Tibial artery (tissue), 4 donors: ENCODE measurements at regions not wholly inside any gene's neighbourhood (a gene's known extent, or its start where the extent isn't known, plus 50 kb on each side); places are given as distances from the start of the nearest gene placed in this dataset.

Experiments used
- DNase-seq, 2 donors: peaks; one replicate each; pipeline ENCODE4 v3.0.0-alpha.2; 2019
- H3K27ac ChIP-seq, 2 donors: fragments of 200-600 bp; sonication (generic) in 1 of 2; 1 replicate in 1 of 2; 2 replicates in 1 of 2; pipeline ENCODE4 v1.5.1; 2018 to 2019; ENCODE audit warnings: mild to moderate bottlenecking in 1 of 2
- H3K27me3 ChIP-seq, 2 donors: fragments of 200-600 bp; sonication (generic) in 1 of 2; one replicate each; pipeline versions ENCODE4 v1.5.1 to v1.6.0; 2016 to 2019
- H3K36me3 ChIP-seq, 3 donors: fragments of 200-600 bp; sonication (generic) in 2 of 3; one replicate each; pipeline ENCODE4 v1.5.1; 2016 to 2019; ENCODE audit warnings: mild to moderate bottlenecking in 2 of 3
- H3K4me1 ChIP-seq, 4 donors: fragments of 200-600 bp; sonication (generic) in 2 of 4; 1 replicate in 3 of 4; 2 replicates in 1 of 4; pipeline ENCODE4 v1.5.1; 2016 to 2019
- H3K4me3 ChIP-seq, 2 donors: fragments of 200-600 bp; sonication (generic) in 1 of 2; 1 replicate in 1 of 2; 2 replicates in 1 of 2; pipeline ENCODE4 v1.5.1; 2018 to 2019; ENCODE audit warnings: mild to moderate bottlenecking in 2 of 2
- H3K9me3 ChIP-seq, 3 donors: fragments of 200-600 bp; sonication (generic) in 1 of 3; one replicate each; pipeline ENCODE4 v1.5.1; 2016 to 2019
- CTCF ChIP-seq, 2 experiments: fragments of 200-600 bp in 1 of 2; fragments of 450-650 bp in 1 of 2; IDR thresholded peaks; one replicate each; pipeline ENCODE4 v1.5.1; 2017 to 2019; ENCODE audit warnings: antibody characterized with exemption in 2 of 2, mild to moderate bottlenecking in 1 of 2, moderate library complexity in 1 of 2
- intact Hi-C: fragments of 100-400 bp; cut with DNase I; formaldehyde crosslinking; loops from one replicate; pipeline ENCODE4 v1.15.0; 2023; ENCODE audit warnings: low total_unique reads

- Histone ChIP-seq H3K4me3 (no peak overlapping the region), H3K27me3 (no peaks in the 10 kb centered on the region), H3K36me3 (no peaks in the 10 kb centered on the region), H3K27ac (no peak overlapping the region), H3K9me3 (no peaks in the 10 kb centered on the region), H3K4me1 (peaks cover 0 to 8% (median 0%) of the 10 kb centered on the region in 4 donors)
- no peak for TF ChIP-seq CTCF (IDR thresholded peaks at IDR 0.05)
- no peak for DNase-seq
- intact Hi-C loops, result no loop called here
These were observed 192.2 kb upstream of the MME start for GRCh38 chr3:154887869-154888268.

GRCh38 chr3:154886437-154886836 is 193.7 kb upstream of the MME start:
- no peak overlapping the region for H3K27ac ChIP-seq
- intact Hi-C loops, result no loop called here
- no peak for TF ChIP-seq CTCF (IDR thresholded peaks at IDR 0.05)
- no peaks in the 10 kb centered on the region for H3K27me3 ChIP-seq
- H3K4me1 ChIP-seq, result peaks cover 0 to 8% (median 0%) of the 10 kb centered on the region in 4 donors
- H3K36me3 ChIP-seq, result no peaks in the 10 kb centered on the region
- no peak overlapping the region for H3K4me3 ChIP-seq
- DNase-seq, result no peak
- H3K9me3 ChIP-seq, result no peaks in the 10 kb centered on the region

GRCh38 chr3:154885418-154885817 is 194.7 kb upstream of the MME start:
- H3K27me3 ChIP-seq, result no peaks in the 10 kb centered on the region
- H3K27ac ChIP-seq, result no peak overlapping the region
- TF ChIP-seq CTCF (IDR thresholded peaks at IDR 0.05), result no peak
- intact Hi-C loops, result no loop called here
- peaks cover 0 to under 1% (median 0%) of the 10 kb centered on the region in 4 donors for H3K4me1 ChIP-seq
- no peaks in the 10 kb centered on the region for H3K9me3 ChIP-seq
- DNase-seq, result no peak
- no peaks in the 10 kb centered on the region for H3K36me3 ChIP-seq
- no peak overlapping the region for H3K4me3 ChIP-seq

- Histone ChIP-seq H3K27me3 (no peaks in the 10 kb centered on the region), H3K4me3 (no peak overlapping the region), H3K9me3 (no peaks in the 10 kb centered on the region), H3K36me3 (no peaks in the 10 kb centered on the region), H3K4me1 (no peaks in the 10 kb centered on the region), H3K27ac (no peak overlapping the region)
- TF ChIP-seq CTCF (IDR thresholded peaks at IDR 0.05), result no peak
- no peak for DNase-seq
- intact Hi-C loops, result no loop called here
These were observed 195.2 kb upstream of the MME start for GRCh38 chr3:154884952-154885351.

GRCh38 chr3:154875142-154875541 is 205.0 kb upstream of the MME start:
- H3K4me1 ChIP-seq, result no peaks in the 10 kb centered on the region
- no peaks in the 10 kb centered on the region for H3K27me3 ChIP-seq
- no peak for DNase-seq
- intact Hi-C loops, result no loop called here
- no peak overlapping the region for H3K27ac ChIP-seq
- no peak overlapping the region for H3K4me3 ChIP-seq
- no peaks in the 10 kb centered on the region for H3K36me3 ChIP-seq
- no peaks in the 10 kb centered on the region for H3K9me3 ChIP-seq
- TF ChIP-seq CTCF (IDR thresholded peaks at IDR 0.05), result no peak

- no peaks in the 10 kb centered on the region for H3K4me1 ChIP-seq
- H3K9me3 ChIP-seq, result no peaks in the 10 kb centered on the region
- no peak for DNase-seq
- no peak for TF ChIP-seq CTCF (IDR thresholded peaks at IDR 0.05)
- no peak overlapping the region for H3K27ac ChIP-seq
- H3K27me3 ChIP-seq, result no peaks in the 10 kb centered on the region
- intact Hi-C loops, result no loop called here
- H3K36me3 ChIP-seq, result no peaks in the 10 kb centered on the region
- H3K4me3 ChIP-seq, result no peak overlapping the region
These were observed 207.4 kb upstream of the MME start for GRCh38 chr3:154872696-154873095.
